Neural cell (in vitro differentiated cells): ENCODE measurements at regions not wholly inside any gene's neighbourhood (a gene's known extent, or its start where the extent isn't known, plus 50 kb on each side); places are given as distances from the start of the nearest gene placed in this dataset.

ENCODE experiments used
- H2AFZ ChIP-seq: fragments of 200-600, 300-800 bp; sonication (generic), shearing (Covaris generic); 2 replicates; pipeline ENCODE4 v1.6.0; 2014; ENCODE audit warnings: low read depth, mild to moderate bottlenecking, antibody characterized with exemption, low read length, moderate library complexity
- H3F3A ChIP-seq: fragments of 200-600 bp; shearing (Covaris generic); 2 replicates; pipeline ENCODE4 v1.6.1; 2016; ENCODE audit warnings: mild to moderate bottlenecking, moderate library complexity, mixed read lengths, antibody characterized with exemption, low read length; ENCODE audit not compliant: insufficient read depth, poor library complexity, severe bottlenecking
- H3K27ac ChIP-seq: fragments of 200-600, 300-800 bp; sonication (generic), shearing (Covaris generic); 2 replicates; pipeline ENCODE4 v1.5.1; 2014; ENCODE audit warnings: mild to moderate bottlenecking, low read length, moderate library complexity
- H3K27me3 ChIP-seq: fragments of 300-800, 200-600 bp; sonication (generic), shearing (Covaris generic); 2 replicates; pipeline ENCODE4 v1.6.0; 2014; ENCODE audit warnings: mild to moderate bottlenecking, low read depth, low read length, moderate library complexity; ENCODE audit not compliant: insufficient read depth
- H3K36me3 ChIP-seq: fragments of 300-800, 200-600 bp; sonication (generic), shearing (Covaris generic); 2 replicates; pipeline ENCODE4 v1.5.1; 2014; ENCODE audit warnings: mild to moderate bottlenecking, antibody characterized with exemption, low read length, moderate library complexity; ENCODE audit not compliant: insufficient read depth
- H3K4me2 ChIP-seq: fragments of 300-800, 200-600 bp; sonication (generic), shearing (Covaris generic); 2 replicates; pipeline ENCODE4 v1.6.0; 2014; ENCODE audit warnings: mild to moderate bottlenecking, low read length
- H3K4me3 ChIP-seq: fragments of 300-800, 200-600 bp; sonication (generic), shearing (Covaris generic); 2 replicates; pipeline ENCODE4 v1.5.1; 2014; ENCODE audit warnings: mild to moderate bottlenecking, low read length, moderate library complexity
- H3K79me2 ChIP-seq: fragments of 200-600 bp; shearing (Covaris generic); replicated peaks from 2 replicates; pipeline ENCODE4 v1.6.0; 2014; ENCODE audit warnings: mild to moderate bottlenecking, low read length, moderate library complexity; ENCODE audit not compliant: insufficient read depth
- H3K9ac ChIP-seq: fragments of 300-800, 200-600 bp; sonication (generic), shearing (Covaris generic); 2 replicates; pipeline ENCODE4 v1.6.1; 2016; ENCODE audit warnings: mild to moderate bottlenecking, low read length, mixed read lengths
- H3K9me2 ChIP-seq: fragments of 200-600 bp; shearing (Covaris generic); 2 replicates; pipeline ENCODE4 v1.6.1; 2016; ENCODE audit warnings: mild to moderate bottlenecking, low read length, mixed read lengths; ENCODE audit not compliant: insufficient read depth
- H3K9me3 ChIP-seq: fragments of 200-600, 300-800 bp; sonication (generic), shearing (Covaris generic); 2 replicates; pipeline ENCODE4 v1.6.1; 2016; ENCODE audit warnings: mild to moderate bottlenecking, mixed run types, low read length, moderate library complexity, mixed read lengths
- H4K20me1 ChIP-seq: fragments of 200-600 bp; shearing (Covaris generic); 2 replicates; pipeline ENCODE4 v1.6.1; 2016; ENCODE audit warnings: mild to moderate bottlenecking, mixed run types; ENCODE audit not compliant: insufficient read depth
- EP300 ChIP-seq: fragments of 450-650 bp; conservative IDR thresholded peaks from 2 replicates; pipeline ENCODE4 v1.6.1; 2014; ENCODE audit warnings: antibody characterized with exemption, mild to moderate bottlenecking, moderate library complexity; ENCODE audit not compliant: poor library complexity, severe bottlenecking
- EZH2 ChIP-seq: fragments of 200-600, 300-800 bp; shearing (Covaris generic), sonication (generic); IDR thresholded peaks from 2 replicates; pipeline ENCODE4 v1.6.1; 2014; ENCODE audit warnings: antibody characterized with exemption, low read length, borderline replicate concordance, mild to moderate bottlenecking; ENCODE audit not compliant: insufficient read depth, poor library complexity, severe bottlenecking
- MXI1 ChIP-seq: fragments of 450-650 bp; conservative IDR thresholded peaks from 2 replicates; pipeline ENCODE4 v1.6.1; 2014; ENCODE audit warnings: antibody characterized with exemption, mild to moderate bottlenecking; ENCODE audit not compliant: poor library complexity, severe bottlenecking
- POLR2AphosphoS5 ChIP-seq: IDR thresholded peaks from 2 replicates; pipeline ENCODE4 v1.6.1; 2012
- RAD21 ChIP-seq: fragments of 450-650 bp; conservative IDR thresholded peaks from 2 replicates; pipeline ENCODE4 v1.6.1; 2014; ENCODE audit warnings: antibody characterized with exemption, mild to moderate bottlenecking, moderate library complexity
- REST ChIP-seq: IDR thresholded peaks from 2 replicates; pipeline ENCODE4 v1.6.1; 2012; ENCODE audit warnings: borderline replicate concordance
- SMC3 ChIP-seq: fragments of 450-650 bp; conservative IDR thresholded peaks from 2 replicates; pipeline ENCODE4 v1.6.1; 2014; ENCODE audit warnings: antibody characterized with exemption, mild to moderate bottlenecking, moderate library complexity; ENCODE audit not compliant: poor library complexity
- TAF1 ChIP-seq: IDR thresholded peaks from 2 replicates; pipeline ENCODE4 v1.6.1; 2012; ENCODE audit warnings: low read depth

GRCh38 chr3:176765382-176765900 lies 431.8 kb downstream of the TBL1XR1 start:
- Histone ChIP-seq H3F3A (no peaks in the 10 kb centered on the region), H3K9me2 (no peaks in the 10 kb centered on the region), H4K20me1 (no peaks in the 10 kb centered on the region), H3K9ac (no peak overlapping the region), H3K36me3 (no peaks in the 10 kb centered on the region), H3K79me2 (no peaks in the 10 kb centered on the region), H3K27ac (no peak overlapping the region), H2AFZ (no peak overlapping the region), H3K4me2 (no peak overlapping the region), H3K4me3 (no peak overlapping the region), H3K9me3 (no peaks in the 10 kb centered on the region), H3K27me3 (no peaks in the 10 kb centered on the region)
- TF ChIP-seq RAD21 (no peak), EP300 (no peak), TAF1 (no peak), SMC3 (no peak)

- Histone ChIP-seq H3K9me3 (no peaks in the 10 kb centered on the region), H2AFZ (no peak overlapping the region), H3K27ac (no peak overlapping the region), H3K27me3 (no peaks in the 10 kb centered on the region), H3F3A (no peaks in the 10 kb centered on the region), H3K9me2 (no peaks in the 10 kb centered on the region), H4K20me1 (no peaks in the 10 kb centered on the region), H3K36me3 (no peaks in the 10 kb centered on the region), H3K4me3 (no peak overlapping the region), H3K79me2 (no peaks in the 10 kb centered on the region), H3K4me2 (no peak overlapping the region), H3K9ac (no peak overlapping the region)
- no peak for TF ChIP-seq EZH2
- TF ChIP-seq RAD21, result no peak
- no peak for TF ChIP-seq POLR2AphosphoS5
- TF ChIP-seq TAF1, result no peak
- no peak for TF ChIP-seq MXI1
- no peak for TF ChIP-seq EP300
These were observed 437.3 kb downstream of the TBL1XR1 start for GRCh38 chr3:176759815-176760506.

- H4K20me1 ChIP-seq, result no peaks in the 10 kb centered on the region
- TF ChIP-seq POLR2AphosphoS5 (no peak), REST (no peak), SMC3 (no peak), TAF1 (no peak), EP300 (no peak), RAD21 (no peak)
- H3K9me2 ChIP-seq, result no peaks in the 10 kb centered on the region
These were observed 439.9 kb downstream of the TBL1XR1 start for GRCh38 chr3:176757429-176757828.

More at GRCh38 chr3:176757429-176757828, 439.9 kb downstream of the TBL1XR1 start:
- Histone ChIP-seq H3F3A (no peaks in the 10 kb centered on the region), H3K4me2 (no peak overlapping the region), H3K9me3 (no peaks in the 10 kb centered on the region), H2AFZ (no peak overlapping the region), H3K36me3 (no peaks in the 10 kb centered on the region), H3K27me3 (no peaks in the 10 kb centered on the region), H3K9ac (no peak overlapping the region), H3K79me2 (no peaks in the 10 kb centered on the region), H3K27ac (no peak overlapping the region), H3K4me3 (no peak overlapping the region)
